Thyroid gland (tissue), 4 donors: ENCODE measurements at regions not wholly inside any gene's neighbourhood (a gene's known extent, or its start where the extent isn't known, plus 50 kb on each side); places are given as distances from the start of the nearest gene placed in this dataset.

Experiments used
- DNase-seq, 2 donors: peaks; one replicate each; pipeline ENCODE4 v3.0.0-alpha.2; 2019
- H3K27ac ChIP-seq, 3 donors: fragments of 200-600 bp; sonication (generic); 1 replicate in 2 of 3; 2 replicates in 1 of 3; pipeline ENCODE4 v1.5.1; 2016 to 2019; ENCODE audit warnings: mild to moderate bottlenecking in 1 of 3, moderate library complexity in 1 of 3
- H3K27me3 ChIP-seq: fragments of 200-600 bp; sonication (generic); one replicate; pipeline ENCODE4 v1.5.1; 2019
- H3K36me3 ChIP-seq, 2 donors: fragments of 200-600 bp; sonication (generic); one replicate each; pipeline ENCODE4 v1.5.1; 2016 to 2019
- H3K4me1 ChIP-seq, 2 donors: fragments of 200-600 bp; sonication (generic); one replicate each; pipeline ENCODE4 v1.5.1; 2017 to 2019
- H3K4me3 ChIP-seq, 3 donors: fragments of 200-600 bp; sonication (generic); replicated peaks in 1 of 3; 1 replicate in 2 of 3; 2 replicates in 1 of 3; pipeline ENCODE4 v1.5.1; 2016; ENCODE audit warnings: mild to moderate bottlenecking in 1 of 3
- H3K9me3 ChIP-seq: fragments of 200-600 bp; sonication (generic); one replicate; pipeline ENCODE4 v1.5.1; 2017
- POLR2A ChIP-seq, 2 donors: fragments of 450-650 bp; IDR thresholded peaks; one replicate each; pipeline ENCODE4 v1.6.1; 2017; ENCODE audit warnings: antibody characterized with exemption in 2 of 2, mild to moderate bottlenecking in 2 of 2, moderate library complexity in 1 of 2
- WGBS, 2 donors: methylation state at CpG; one replicate each; pipeline ENCODE4 v1.1.5; 2017; 5-methylcytosine and 5-hydroxymethylcytosine counted together
- intact Hi-C: fragments of 100-400 bp; cut with DNase I; formaldehyde crosslinking; loops from one replicate; pipeline ENCODE4 v1.15.1; 2023
- TF ChIP-seq, protein P1 (sequence below), 6 experiments: fragments of 200-600 bp in 3 of 6; fragments of 450-650 bp in 3 of 6; sonication (generic) in 3 of 6; IDR thresholded peaks; one replicate each; pipeline ENCODE4 v1.5.1; 2016 to 2019; ENCODE audit warnings: antibody characterized with exemption in 6 of 6, mild to moderate bottlenecking in 2 of 6, inconsistent platforms in 1 of 6, moderate library complexity in 1 of 6

DNA sequence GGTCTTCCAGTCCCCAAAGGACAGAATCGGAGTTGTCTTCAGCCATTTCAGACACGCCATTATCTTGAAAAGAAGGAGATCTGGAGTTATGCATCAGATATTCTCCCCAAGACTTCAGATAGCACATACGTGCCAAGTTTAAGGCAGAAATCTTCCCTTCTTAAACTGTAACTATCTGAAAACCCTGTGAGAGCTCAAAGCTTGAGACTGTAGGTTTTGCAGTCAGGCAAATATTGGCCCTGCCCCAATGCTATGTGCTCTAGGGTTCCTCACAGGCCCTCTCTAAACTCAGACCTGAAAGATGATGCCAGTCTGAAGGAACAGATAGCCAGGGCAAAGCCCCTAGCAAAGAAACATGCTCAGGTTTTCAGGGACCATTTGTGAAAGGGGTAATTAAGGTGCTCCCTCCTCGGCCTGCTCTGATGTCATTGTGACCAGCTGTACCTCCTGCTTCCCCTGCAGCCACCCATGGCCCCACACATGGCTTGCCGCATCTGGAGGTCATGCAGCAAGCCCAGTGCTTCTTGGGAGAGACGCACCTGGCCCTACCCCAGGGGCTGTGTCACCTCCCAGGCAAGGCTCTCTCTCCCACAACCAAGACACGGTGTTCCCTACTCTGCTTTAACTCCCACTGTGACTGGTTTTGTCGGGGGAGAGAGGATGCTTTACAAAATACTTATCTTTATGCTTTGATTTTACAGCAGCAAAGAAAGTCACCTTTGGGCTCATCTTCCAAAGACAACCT is 53.4 kb upstream of the POMGNT2 start:
- Histone ChIP-seq H3K36me3 (no peaks in the 10 kb centered on the region), H3K9me3 (no peaks in the 10 kb centered on the region), H3K27ac (no peak overlapping the region), H3K4me3 (no peak overlapping the region), H3K27me3 (no peaks in the 10 kb centered on the region), H3K4me1 (no peaks in the 10 kb centered on the region)
- TF ChIP-seq, protein P1, sequence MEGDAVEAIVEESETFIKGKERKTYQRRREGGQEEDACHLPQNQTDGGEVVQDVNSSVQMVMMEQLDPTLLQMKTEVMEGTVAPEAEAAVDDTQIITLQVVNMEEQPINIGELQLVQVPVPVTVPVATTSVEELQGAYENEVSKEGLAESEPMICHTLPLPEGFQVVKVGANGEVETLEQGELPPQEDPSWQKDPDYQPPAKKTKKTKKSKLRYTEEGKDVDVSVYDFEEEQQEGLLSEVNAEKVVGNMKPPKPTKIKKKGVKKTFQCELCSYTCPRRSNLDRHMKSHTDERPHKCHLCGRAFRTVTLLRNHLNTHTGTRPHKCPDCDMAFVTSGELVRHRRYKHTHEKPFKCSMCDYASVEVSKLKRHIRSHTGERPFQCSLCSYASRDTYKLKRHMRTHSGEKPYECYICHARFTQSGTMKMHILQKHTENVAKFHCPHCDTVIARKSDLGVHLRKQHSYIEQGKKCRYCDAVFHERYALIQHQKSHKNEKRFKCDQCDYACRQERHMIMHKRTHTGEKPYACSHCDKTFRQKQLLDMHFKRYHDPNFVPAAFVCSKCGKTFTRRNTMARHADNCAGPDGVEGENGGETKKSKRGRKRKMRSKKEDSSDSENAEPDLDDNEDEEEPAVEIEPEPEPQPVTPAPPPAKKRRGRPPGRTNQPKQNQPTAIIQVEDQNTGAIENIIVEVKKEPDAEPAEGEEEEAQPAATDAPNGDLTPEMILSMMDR (IDR thresholded peaks at IDR 0.05): no peak
- no peak for TF ChIP-seq POLR2A (IDR thresholded peaks at IDR 0.05)
- intact Hi-C loops: loop anchor here (5.0 kb wide), 1 partner anchor 202 kb away; no protein-coding TSS in a partner anchor
- 79 to 80% methylated on average over 6 to 8 of the region's 8 CpGs for WGBS, 2 donors
- DNase-seq: no peak

DNA sequence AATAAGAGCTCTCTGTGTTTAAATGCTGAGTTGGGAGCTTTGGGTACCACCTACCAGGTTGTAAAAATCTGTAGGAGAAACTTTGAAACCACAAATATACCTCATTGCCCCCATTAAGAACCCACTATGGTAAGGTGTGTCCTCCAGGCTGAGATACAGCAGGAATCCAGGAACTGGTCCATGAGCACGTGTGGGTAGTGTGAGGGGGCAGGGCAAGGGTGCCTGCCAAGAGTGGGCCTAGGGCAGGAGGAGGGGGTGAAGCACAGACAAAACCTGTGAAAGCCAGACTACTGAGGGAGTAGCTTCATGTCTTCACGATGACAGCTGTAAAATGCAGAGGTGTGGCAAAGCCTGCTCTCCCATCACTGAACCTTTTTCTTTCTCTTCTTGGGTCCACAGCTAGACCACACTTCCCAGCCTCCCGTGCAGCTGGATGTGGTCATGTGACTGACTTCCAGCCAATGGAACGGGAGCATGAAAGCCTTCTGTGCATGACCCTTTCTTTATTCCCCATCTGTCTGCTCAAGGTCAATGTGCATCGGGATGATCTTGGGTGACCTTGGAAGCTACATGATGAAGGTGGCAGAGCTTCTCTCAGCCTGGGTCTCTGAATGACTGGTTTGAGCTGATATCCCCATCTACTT is 51.1 kb upstream of the POMGNT2 start:
- intact Hi-C loops: loop anchor here (5.0 kb wide), 1 partner anchor 200 kb away; no protein-coding TSS in a partner anchor
- WGBS, 2 donors: 79 to 83% methylated on average over 5 of the region's 5 CpGs
- Histone ChIP-seq H3K4me1 (no peaks in the 10 kb centered on the region), H3K36me3 (no peaks in the 10 kb centered on the region), H3K9me3 (no peaks in the 10 kb centered on the region), H3K4me3 (no peak overlapping the region), H3K27me3 (no peaks in the 10 kb centered on the region), H3K27ac (no peak overlapping the region)
- DNase-seq: no peak
- no peak for TF ChIP-seq POLR2A (IDR thresholded peaks at IDR 0.05)
- TF ChIP-seq, protein P1 (IDR thresholded peaks at IDR 0.05): no peak

DNA sequence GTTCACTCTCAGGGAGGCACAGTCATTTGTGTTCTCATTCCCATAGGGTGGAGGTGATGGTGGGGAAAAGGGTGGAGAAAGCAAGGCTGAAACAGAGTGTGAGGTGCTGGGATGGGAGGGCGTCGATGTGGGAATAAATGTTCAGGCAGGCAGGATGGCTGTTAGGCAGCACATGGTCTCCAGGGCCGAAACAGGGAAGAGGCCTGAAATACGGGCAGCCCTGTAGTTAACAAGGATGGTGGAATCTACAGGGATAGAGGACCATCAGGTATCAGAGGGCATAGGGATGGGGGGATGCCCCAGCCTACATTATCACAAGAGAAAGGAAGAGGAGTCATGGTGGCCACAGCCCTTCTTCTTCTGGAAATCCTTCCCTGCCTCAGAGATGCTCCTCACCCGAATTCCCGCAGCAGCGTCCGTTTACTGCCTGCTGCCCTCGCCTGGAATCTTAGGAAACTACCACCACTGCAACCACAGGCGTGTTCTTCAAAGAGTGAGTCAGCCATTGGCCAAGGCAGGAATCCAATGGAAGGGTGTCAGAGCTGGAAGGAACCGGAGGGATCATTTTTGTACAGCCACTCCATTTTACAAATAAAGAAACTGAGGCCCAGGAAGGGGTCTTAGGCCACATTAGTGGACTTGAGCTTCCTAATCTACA is 49.7 kb upstream of the POMGNT2 start:
- intact Hi-C loops: loop anchor here (5.0 kb wide), 1 partner anchor 198 kb away; no protein-coding TSS in a partner anchor
- 37% methylated on average over 10 to 11 of the region's 11 CpGs for WGBS, 2 donors

More for the DNA sequence above, 49.7 kb upstream of the POMGNT2 start:
- Histone ChIP-seq H3K27me3 (no peaks in the 10 kb centered on the region), H3K27ac (no peak overlapping the region), H3K9me3 (no peaks in the 10 kb centered on the region), H3K36me3 (no peaks in the 10 kb centered on the region), H3K4me1 (no peaks in the 10 kb centered on the region), H3K4me3 (no peak overlapping the region)
- TF ChIP-seq, protein P1 (IDR thresholded peaks at IDR 0.05): peak; percentile 29 to 76 (median 48)
- TF ChIP-seq POLR2A (IDR thresholded peaks at IDR 0.05): no peak
- DNase-seq: peak; percentile 57 to 68
